GM18511 (cell line): ENCODE measurements at regions not wholly inside any gene's neighbourhood (a gene's known extent, or its start where the extent isn't known, plus 50 kb on each side); places are given as distances from the start of the nearest gene placed in this dataset.

Experiments
- ATAC-seq: cut with Tn5 transposase; IDR thresholded peaks from one replicate; pipeline ENCODE4 v1.9.1; 2021; ENCODE audit warnings: mild to moderate bottlenecking, moderate library complexity; ENCODE audit not compliant: unreplicated experiment

GRCh38 chr5:9861666-9862256, 231.6 kb upstream of the TAS2R1 start:
- no peak for ATAC-seq

DNA sequence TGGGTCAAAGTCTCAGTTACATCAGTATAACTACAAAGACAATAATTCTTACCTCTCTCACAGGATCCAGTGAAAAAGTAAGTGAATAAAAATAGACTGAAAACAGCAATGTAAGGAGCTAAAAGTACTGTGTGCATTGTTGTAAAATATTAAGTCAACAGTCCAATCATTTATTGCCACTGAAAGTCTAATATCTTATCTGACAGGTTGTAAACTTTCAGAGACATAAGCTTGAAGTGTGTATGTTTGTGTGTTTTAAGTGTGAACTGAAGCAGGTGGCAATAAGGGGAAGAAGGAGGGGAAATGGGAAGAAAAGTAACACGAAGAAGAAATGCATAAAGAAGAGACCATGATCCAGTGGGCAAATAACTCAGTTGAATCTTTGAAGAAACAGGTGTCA, 229.7 kb upstream of the TAS2R1 start:
- ATAC-seq, result no peak

DNA sequence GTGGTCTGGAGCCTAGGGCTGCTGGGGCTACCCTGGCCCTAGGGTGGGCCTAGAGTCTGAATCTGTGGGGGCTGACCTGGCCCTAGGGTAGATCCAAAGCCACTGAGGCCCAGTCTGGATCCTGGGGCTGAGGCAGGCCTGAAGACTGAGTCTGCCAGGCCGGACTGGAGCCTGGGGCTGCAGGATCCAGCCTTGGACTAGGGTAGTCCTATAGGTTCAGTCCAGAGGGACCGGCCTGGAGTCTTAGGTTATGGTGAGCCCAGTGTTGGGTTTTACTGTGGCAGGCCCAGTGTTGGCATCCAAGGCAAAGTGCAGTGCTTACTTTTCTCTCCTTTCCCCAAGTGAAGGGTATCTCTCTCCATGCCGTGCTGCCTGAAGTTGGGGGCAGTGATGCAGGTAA, 227.9 kb upstream of the TAS2R1 start:
- no peak for ATAC-seq

- ATAC-seq, result no peak
Observed at GRCh38 chr5:9853309-9853708, 223.2 kb upstream of the TAS2R1 start.

DNA sequence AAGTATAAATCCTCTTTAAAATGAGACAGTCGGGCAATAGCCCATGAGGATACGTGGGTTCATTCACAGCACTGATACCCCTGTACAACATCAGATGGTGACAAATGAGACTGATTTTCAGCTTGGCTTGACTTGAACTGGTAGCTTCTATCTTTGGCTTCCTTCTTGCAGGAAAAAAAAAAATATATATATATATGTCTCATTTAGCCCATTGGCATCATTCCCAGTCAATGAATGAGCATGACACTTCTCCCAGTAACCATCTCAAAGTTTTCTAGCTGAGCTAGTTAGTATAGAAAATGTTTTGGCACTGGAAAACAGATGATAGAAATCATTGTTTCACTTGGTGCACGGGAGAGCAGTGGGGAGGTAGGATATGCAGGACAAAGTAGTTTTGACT, 222.5 kb upstream of the TAS2R1 start:
- ATAC-seq, result no peak

GRCh38 chr5:9851458-9851857, 221.3 kb upstream of the TAS2R1 start:
- no peak for ATAC-seq

GRCh38 chr5:9850456-9850855, 220.3 kb upstream of the TAS2R1 start:
- no peak for ATAC-seq

GRCh38 chr5:9847631-9848030, 217.5 kb upstream of the TAS2R1 start:
- ATAC-seq, result no peak

GRCh38 chr5:9845185-9845584, 215.0 kb upstream of the TAS2R1 start:
- no peak for ATAC-seq

DNA sequence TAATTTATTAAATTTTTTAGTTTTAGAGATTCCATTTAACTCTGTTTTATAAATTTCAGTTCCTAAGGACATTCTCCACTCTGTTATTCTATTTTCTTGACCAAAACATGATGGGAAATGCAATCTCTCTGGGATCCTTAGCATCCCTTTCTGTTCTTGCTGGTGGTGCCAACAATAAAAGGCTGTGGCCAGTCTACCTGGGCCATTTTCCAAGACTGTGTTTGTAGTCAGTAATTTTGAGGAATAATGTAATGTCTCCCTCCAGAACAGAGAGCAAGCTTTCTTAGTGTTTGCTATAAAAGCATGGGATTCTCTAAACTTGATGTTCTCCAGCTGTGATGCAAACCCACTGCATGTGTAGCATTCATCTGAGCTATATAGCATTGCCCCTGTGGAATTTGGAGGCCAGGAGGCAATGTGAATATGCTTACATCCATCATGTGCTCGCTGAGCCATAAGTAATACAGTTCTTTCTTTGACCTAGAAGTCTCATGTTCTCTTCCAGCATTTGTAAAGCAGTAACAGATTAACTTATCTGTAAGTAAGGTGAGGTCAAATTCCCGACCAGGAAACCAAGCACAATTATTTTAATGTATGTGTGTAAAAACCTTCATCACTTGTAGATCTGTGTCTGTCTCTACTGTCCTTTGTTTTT, 211.5 kb upstream of the TAS2R1 start:
- no peak for ATAC-seq

- ATAC-seq, result no peak
Observed at GRCh38 chr5:9838916-9839315, 208.8 kb upstream of the TAS2R1 start.

- ATAC-seq, result no peak
Observed at GRCh38 chr5:9834871-9835770, 205.0 kb upstream of the TAS2R1 start.

DNA sequence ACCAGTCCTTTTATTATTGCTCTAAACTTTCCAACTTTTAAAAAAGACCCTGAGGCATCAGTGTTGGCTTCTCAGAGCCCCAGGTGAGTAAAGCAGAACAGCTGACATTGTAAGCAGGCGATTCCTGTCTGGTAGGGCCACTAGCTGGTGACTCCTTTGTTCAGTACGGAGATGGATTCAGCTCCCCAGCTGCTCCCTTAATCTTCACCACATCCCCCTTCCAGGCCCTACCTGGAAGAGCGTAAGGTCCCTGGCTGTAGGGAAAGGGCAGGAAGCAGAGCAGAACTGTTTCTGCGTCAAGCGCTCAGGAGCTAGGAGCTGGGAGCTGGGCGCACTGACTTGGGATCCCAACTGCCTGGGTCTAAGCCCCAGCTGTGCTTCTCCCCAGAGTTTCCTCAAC, 203.7 kb upstream of the TAS2R1 start:
- ATAC-seq, result no peak

- no peak for ATAC-seq
Observed at GRCh38 chr5:9832921-9833320, 202.8 kb upstream of the TAS2R1 start.

DNA sequence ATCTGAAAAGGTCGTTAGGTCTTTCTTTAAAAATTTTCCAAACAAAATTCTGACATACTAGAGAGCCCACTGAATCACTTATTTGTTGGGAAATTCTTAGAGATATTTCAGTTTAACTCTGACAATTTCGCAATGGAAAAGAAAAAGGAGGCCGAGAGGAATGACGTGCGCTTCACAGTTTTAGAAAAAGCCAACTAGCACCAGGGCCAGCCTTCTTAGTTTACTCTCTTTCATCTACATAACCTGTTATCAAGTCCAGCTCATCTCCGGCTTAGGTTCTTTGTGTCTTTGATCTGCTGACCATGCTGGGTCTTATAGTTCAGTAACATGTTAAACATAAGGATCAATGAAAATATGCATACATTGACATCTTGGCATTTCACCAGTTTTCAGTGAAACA, 201.7 kb upstream of the TAS2R1 start:
- no peak for ATAC-seq

- no peak for ATAC-seq
Observed at GRCh38 chr5:9830184-9830583, 200.0 kb upstream of the TAS2R1 start.

DNA sequence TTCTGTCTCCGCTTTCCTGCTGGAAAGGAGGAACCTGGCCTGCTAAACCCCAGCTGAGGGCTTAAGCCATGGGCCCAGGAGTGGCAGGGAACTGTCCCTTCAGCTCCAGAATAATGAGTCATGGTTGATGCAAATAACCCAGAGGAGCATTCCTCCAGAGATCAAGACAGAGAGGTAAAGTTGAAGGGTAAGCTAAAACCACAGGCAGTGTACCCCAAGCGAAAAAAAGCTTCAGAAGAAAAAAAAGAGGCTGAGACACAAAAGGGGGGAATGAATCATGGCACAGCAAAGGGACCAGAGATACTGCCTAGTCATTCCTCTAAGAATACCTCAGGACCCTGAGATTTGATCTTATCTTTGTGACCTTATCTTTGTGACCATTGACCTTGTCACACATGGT, 199.5 kb upstream of the TAS2R1 start:
- ATAC-seq, result no peak

GRCh38 chr5:9820691-9821449, 190.7 kb upstream of the TAS2R1 start:
- ATAC-seq, result no peak

GRCh38 chr5:9818340-9818845, 188.2 kb upstream of the TAS2R1 start:
- ATAC-seq, result no peak

DNA sequence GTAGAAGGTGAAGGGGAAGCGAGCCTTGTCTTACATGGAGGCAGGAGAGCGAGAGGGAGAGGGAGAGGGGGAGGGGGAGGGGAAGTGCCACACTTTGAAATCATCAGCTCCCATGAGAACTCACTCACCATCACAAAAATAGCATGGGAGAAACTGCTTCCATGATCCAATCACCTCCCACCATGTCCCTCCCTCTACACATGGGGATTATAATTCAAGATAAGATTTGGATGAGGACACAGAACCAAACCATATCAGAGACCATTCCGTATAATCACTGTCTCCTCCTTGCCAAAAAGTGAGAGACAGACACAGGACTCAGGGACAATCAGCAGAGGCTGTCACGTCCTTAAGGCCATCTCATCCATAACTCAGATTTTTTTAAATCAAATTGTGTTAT, 187.7 kb upstream of the TAS2R1 start:
- ATAC-seq, result no peak

DNA sequence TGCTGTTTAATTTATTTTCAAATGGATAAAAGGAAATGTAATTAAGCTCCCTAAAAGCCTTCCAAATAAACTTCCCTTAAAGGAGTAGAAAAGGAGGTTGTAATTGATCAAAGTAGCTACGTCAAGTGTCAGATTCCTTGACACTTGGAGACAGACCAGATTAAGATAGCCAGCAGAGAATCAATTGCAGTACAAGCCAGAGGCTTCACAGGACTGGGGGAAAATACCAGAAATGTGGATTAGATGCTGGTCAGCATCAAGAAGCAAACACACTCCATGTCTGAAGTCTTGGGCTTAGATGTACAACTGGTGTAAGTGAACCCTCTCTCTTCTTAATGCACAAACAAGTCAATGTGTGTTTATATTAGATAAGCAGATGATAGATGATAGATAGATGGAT, 184.9 kb upstream of the TAS2R1 start:
- ATAC-seq, result no peak
